Thyroid gland (tissue), 4 donors: ENCODE measurements at regions not wholly inside any gene's neighbourhood (a gene's known extent, or its start where the extent isn't known, plus 50 kb on each side); places are given as distances from the start of the nearest gene placed in this dataset.

Experiments
- DNase-seq, 2 donors: peaks; one replicate each; pipeline ENCODE4 v3.0.0-alpha.2; 2019
- H3K27ac ChIP-seq, 3 donors: fragments of 200-600 bp; sonication (generic); 1 replicate in 2 of 3; 2 replicates in 1 of 3; pipeline ENCODE4 v1.5.1; 2016 to 2019; ENCODE audit warnings: mild to moderate bottlenecking in 1 of 3, moderate library complexity in 1 of 3
- H3K27me3 ChIP-seq: fragments of 200-600 bp; sonication (generic); one replicate; pipeline ENCODE4 v1.5.1; 2019
- H3K36me3 ChIP-seq, 2 donors: fragments of 200-600 bp; sonication (generic); one replicate each; pipeline ENCODE4 v1.5.1; 2016 to 2019
- H3K4me1 ChIP-seq, 2 donors: fragments of 200-600 bp; sonication (generic); one replicate each; pipeline ENCODE4 v1.5.1; 2017 to 2019
- H3K4me3 ChIP-seq, 3 donors: fragments of 200-600 bp; sonication (generic); replicated peaks in 1 of 3; 1 replicate in 2 of 3; 2 replicates in 1 of 3; pipeline ENCODE4 v1.5.1; 2016; ENCODE audit warnings: mild to moderate bottlenecking in 1 of 3
- H3K9me3 ChIP-seq: fragments of 200-600 bp; sonication (generic); one replicate; pipeline ENCODE4 v1.5.1; 2017
- CTCF ChIP-seq, 6 experiments: fragments of 200-600 bp in 3 of 6; fragments of 450-650 bp in 3 of 6; sonication (generic) in 3 of 6; IDR thresholded peaks; one replicate each; pipeline ENCODE4 v1.5.1; 2016 to 2019; ENCODE audit warnings: antibody characterized with exemption in 6 of 6, mild to moderate bottlenecking in 2 of 6, inconsistent platforms in 1 of 6, moderate library complexity in 1 of 6
- POLR2A ChIP-seq, 2 donors: fragments of 450-650 bp; IDR thresholded peaks; one replicate each; pipeline ENCODE4 v1.6.1; 2017; ENCODE audit warnings: antibody characterized with exemption in 2 of 2, mild to moderate bottlenecking in 2 of 2, moderate library complexity in 1 of 2
- WGBS, 2 donors: methylation state at CpG; one replicate each; pipeline ENCODE4 v1.1.5; 2017; 5-methylcytosine and 5-hydroxymethylcytosine counted together
- intact Hi-C: fragments of 100-400 bp; cut with DNase I; formaldehyde crosslinking; loops from one replicate; pipeline ENCODE4 v1.15.1; 2023

- no peak for DNase-seq
- intact Hi-C loops, result no loop called here
- no peaks in the 10 kb centered on the region for H3K36me3 ChIP-seq
- WGBS, 2 donors, result 85 to 87% methylated on average over 2 of the region's 2 CpGs
- H3K4me1 ChIP-seq, result no peaks in the 10 kb centered on the region
- TF ChIP-seq CTCF (IDR thresholded peaks at IDR 0.05) (no peak), POLR2A (IDR thresholded peaks at IDR 0.05) (no peak)
- H3K27ac ChIP-seq, result no peak overlapping the region
- no peaks in the 10 kb centered on the region for H3K9me3 ChIP-seq
- no peaks in the 10 kb centered on the region for H3K27me3 ChIP-seq
- H3K4me3 ChIP-seq, result no peak overlapping the region
Measured at GRCh38 chr14:101207041-101207440, 303.5 kb upstream of the RTL1 start.

GRCh38 chr14:101207897-101208296 lies 304.4 kb upstream of the RTL1 start:
- no peak overlapping the region for H3K27ac ChIP-seq
- no peak for TF ChIP-seq POLR2A (IDR thresholded peaks at IDR 0.05)
- TF ChIP-seq CTCF (IDR thresholded peaks at IDR 0.05), result no peak
- 14 to 24% methylated on average over 1 of the region's 1 CpG for WGBS, 2 donors
- no peaks in the 10 kb centered on the region for H3K27me3 ChIP-seq
- H3K4me3 ChIP-seq, result no peak overlapping the region
- no peaks in the 10 kb centered on the region for H3K9me3 ChIP-seq
- intact Hi-C loops, result no loop called here
- H3K4me1 ChIP-seq, result no peaks in the 10 kb centered on the region
- H3K36me3 ChIP-seq, result no peaks in the 10 kb centered on the region
- no peak for DNase-seq

GRCh38 chr14:101209594-101209993 lies 306.1 kb upstream of the RTL1 start:
- Histone ChIP-seq H3K4me1 (no peaks in the 10 kb centered on the region), H3K4me3 (no peak overlapping the region), H3K36me3 (no peaks in the 10 kb centered on the region), H3K27ac (no peak overlapping the region), H3K27me3 (no peaks in the 10 kb centered on the region), H3K9me3 (no peaks in the 10 kb centered on the region)
- no peak for DNase-seq
- intact Hi-C loops, result no loop called here
- TF ChIP-seq POLR2A (IDR thresholded peaks at IDR 0.05) (no peak), CTCF (IDR thresholded peaks at IDR 0.05) (no peak)
- 89% methylated on average over 2 of the region's 2 CpGs for WGBS, 2 donors

- Histone ChIP-seq H3K27me3 (no peaks in the 10 kb centered on the region), H3K4me3 (no peak overlapping the region), H3K9me3 (no peaks in the 10 kb centered on the region), H3K36me3 (no peaks in the 10 kb centered on the region), H3K4me1 (no peaks in the 10 kb centered on the region), H3K27ac (no peak overlapping the region)
- TF ChIP-seq POLR2A (IDR thresholded peaks at IDR 0.05), result no peak
- TF ChIP-seq CTCF (IDR thresholded peaks at IDR 0.05), result no peak
- no peak for DNase-seq
- 90 to 93% methylated on average over 5 of the region's 5 CpGs for WGBS, 2 donors
- intact Hi-C loops, result no loop called here
Measured at GRCh38 chr14:101215266-101215665, 311.7 kb upstream of the RTL1 start.

GRCh38 chr14:101215927-101216326 lies 312.4 kb upstream of the RTL1 start:
- no peak overlapping the region for H3K27ac ChIP-seq
- TF ChIP-seq POLR2A (IDR thresholded peaks at IDR 0.05), result no peak
- TF ChIP-seq CTCF (IDR thresholded peaks at IDR 0.05), result no peak
- no peak for DNase-seq
- WGBS, 2 donors, result 86 to 87% methylated on average over 12 of the region's 12 CpGs
- H3K9me3 ChIP-seq, result no peaks in the 10 kb centered on the region
- H3K4me1 ChIP-seq, result no peaks in the 10 kb centered on the region
- intact Hi-C loops, result no loop called here
- H3K27me3 ChIP-seq, result no peaks in the 10 kb centered on the region
- no peaks in the 10 kb centered on the region for H3K36me3 ChIP-seq
- no peak overlapping the region for H3K4me3 ChIP-seq
